ENCODE measurements at regions not wholly inside any gene's neighbourhood (a gene's known extent, or its start where the extent isn't known, plus 50 kb on each side); places are given as distances from the start of the nearest gene placed in this dataset.

- no peak for TF ChIP-seq MYC (IDR thresholded peaks at IDR 0.05; ENCODE audit: low read depth, low read length)
- no peak for TF ChIP-seq CTCF (IDR thresholded peaks at IDR 0.05; ENCODE audit: low read depth, low read length)
- no peak for TF ChIP-seq POLR2A (IDR thresholded peaks at IDR 0.05; ENCODE audit: extremely low read depth, insufficient read length)
Observed at GRCh38 chr2:120825370-120826259, 89.9 kb downstream of the GLI2 start.

All from NB4 (cell line).